ENCODE measurements at regions not wholly inside any gene's neighbourhood (a gene's known extent, or its start where the extent isn't known, plus 50 kb on each side); places are given as distances from the start of the nearest gene placed in this dataset.
A peak's percentile ranks its signal among the peaks of the same experiment; 100 is the strongest.

DNA sequence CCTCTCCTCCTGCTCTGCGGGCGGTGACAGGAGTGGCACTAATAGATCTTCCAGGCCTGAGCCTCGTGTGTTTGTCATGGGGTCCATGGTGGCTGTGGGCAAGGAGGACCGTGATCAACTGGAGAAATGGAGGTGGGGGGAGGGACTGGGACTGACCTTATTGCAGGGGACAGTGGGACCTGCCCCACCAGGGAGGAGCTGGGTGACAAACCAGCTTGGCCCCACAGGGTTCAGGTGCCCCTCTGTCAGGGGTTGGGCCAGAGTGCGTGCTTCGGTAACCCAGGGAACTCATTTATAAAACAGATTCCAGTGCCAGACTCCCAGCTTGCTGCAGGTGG lies 366.5 kb downstream of the BCOR start:
- intact Hi-C loops (cut with micrococcal nuclease): loop anchor here (2.0 to 10.0 kb wide), 6 partner anchors 46 to 534 kb away; no protein-coding TSS in a partner anchor
- Mint-ChIP-seq H3K4me3 (no peak overlapping the region), H3K4me1 (ENCODE audit: low read depth) (peaks cover 30% of the 10 kb centered on the region), H3K9me3 (peaks cover 5% of the 10 kb centered on the region), H3K27ac (no peak overlapping the region), H3K27me3 (ENCODE audit: insufficient read depth) (no peaks in the 10 kb centered on the region), H3K36me3 (ENCODE audit: low read depth) (no peaks in the 10 kb centered on the region)
- no peak for DNase-seq (ENCODE audit: low spot score)

DNA sequence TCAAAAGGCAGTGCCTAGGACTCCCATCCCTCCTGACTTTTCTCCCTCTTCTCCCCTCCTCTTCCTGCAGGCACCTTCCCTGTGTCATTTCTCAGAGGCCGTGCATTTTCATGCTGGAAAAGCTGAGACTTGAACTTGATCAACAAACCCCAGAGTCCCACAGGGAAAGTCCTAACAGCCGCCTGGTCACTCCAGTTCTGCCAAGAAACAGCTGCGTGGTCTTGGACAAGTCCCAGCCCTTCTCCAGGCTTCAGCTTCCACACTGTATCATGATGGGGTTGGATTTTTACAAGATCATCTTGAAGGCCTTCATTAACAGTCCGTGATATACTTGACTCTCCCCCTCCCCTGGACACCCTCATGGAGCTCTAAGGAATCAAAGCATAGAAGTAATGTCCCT lies 366.0 kb downstream of the BCOR start:
- intact Hi-C loops (cut with micrococcal nuclease): loop anchor here (2.0 to 10.0 kb wide), 6 partner anchors 45 to 533 kb away; no protein-coding TSS in a partner anchor
- no peaks in the 10 kb centered on the region for H3K27me3 Mint-ChIP-seq (ENCODE audit: insufficient read depth)
- H3K4me3 Mint-ChIP-seq: no peak overlapping the region
- no peak for DNase-seq (ENCODE audit: low spot score)
- H3K4me1 Mint-ChIP-seq (ENCODE audit: low read depth): peaks cover 34% of the 10 kb centered on the region
- H3K9me3 Mint-ChIP-seq: peaks cover 5% of the 10 kb centered on the region
- H3K27ac Mint-ChIP-seq: no peak overlapping the region
- no peaks in the 10 kb centered on the region for H3K36me3 Mint-ChIP-seq (ENCODE audit: low read depth)

- peaks cover 36% of the 10 kb centered on the region for H3K4me1 Mint-ChIP-seq (ENCODE audit: low read depth)
- intact Hi-C loops (cut with micrococcal nuclease): loop anchor here (5.0 to 10.0 kb wide), 2 partner anchors 439 to 531 kb away; no protein-coding TSS in a partner anchor
- no peak overlapping the region for H3K27ac Mint-ChIP-seq
- DNase-seq (ENCODE audit: low spot score): no peak
- no peak overlapping the region for H3K4me3 Mint-ChIP-seq
- H3K9me3 Mint-ChIP-seq: peaks cover 1% of the 10 kb centered on the region
- no peaks in the 10 kb centered on the region for H3K36me3 Mint-ChIP-seq (ENCODE audit: low read depth)
- H3K27me3 Mint-ChIP-seq (ENCODE audit: insufficient read depth): no peaks in the 10 kb centered on the region
These were observed 364.0 kb downstream of the BCOR start for GRCh38 chrX:39733745-39734144.

DNA sequence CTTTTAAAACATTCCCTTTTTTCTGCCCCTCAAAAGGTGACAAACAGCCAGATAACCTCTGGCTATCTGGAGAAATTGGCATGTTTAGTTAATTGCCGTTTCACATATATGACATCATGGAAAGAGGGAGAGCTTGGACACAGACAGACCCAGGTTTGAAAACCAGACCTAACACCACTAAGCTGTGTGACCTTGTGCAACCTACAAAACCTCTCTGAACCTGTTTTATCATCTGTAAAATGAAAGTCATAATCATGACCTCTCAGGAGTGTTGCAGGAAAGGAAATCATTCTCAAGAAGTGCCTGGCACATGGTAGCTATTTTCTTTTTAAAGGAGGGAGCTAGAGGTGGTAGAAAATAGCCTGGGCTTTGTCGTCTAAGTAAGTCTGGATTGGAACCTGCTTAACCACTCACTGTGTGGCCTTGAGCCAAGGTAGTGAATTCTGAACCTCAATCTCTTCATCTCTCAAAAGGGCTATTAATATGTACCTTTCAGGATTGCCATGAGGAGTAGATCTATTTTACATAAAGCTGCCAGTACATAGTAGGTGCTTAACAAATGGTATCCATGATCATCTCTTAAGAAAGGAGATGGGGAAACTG lies 363.5 kb downstream of the BCOR start:
- Mint-ChIP-seq H3K4me3 (no peak overlapping the region), H3K27ac (no peak overlapping the region), H3K4me1 (ENCODE audit: low read depth) (peaks cover 36% of the 10 kb centered on the region), H3K9me3 (no peaks in the 10 kb centered on the region), H3K36me3 (ENCODE audit: low read depth) (no peaks in the 10 kb centered on the region), H3K27me3 (ENCODE audit: insufficient read depth) (no peaks in the 10 kb centered on the region)
- intact Hi-C loops (cut with micrococcal nuclease): loop anchor here (5.0 to 10.0 kb wide), 2 partner anchors 438 to 531 kb away; no protein-coding TSS in a partner anchor
- no peak for DNase-seq (ENCODE audit: low spot score)

GRCh38 chrX:39736216-39737211 lies 361.2 kb downstream of the BCOR start:
- Mint-ChIP-seq H3K4me1 (ENCODE audit: low read depth) (peaks cover 26% of the 10 kb centered on the region), H3K27ac (peak overlapping the region; percentile 6), H3K27me3 (ENCODE audit: insufficient read depth) (no peaks in the 10 kb centered on the region), H3K4me3 (no peak overlapping the region), H3K9me3 (no peaks in the 10 kb centered on the region), H3K36me3 (ENCODE audit: low read depth) (no peaks in the 10 kb centered on the region)
- DNase-seq (ENCODE audit: low spot score): no peak
- intact Hi-C loops (cut with micrococcal nuclease): loop anchor here (10.0 kb wide), 1 partner anchor 528 kb away; no protein-coding TSS in a partner anchor

DNA sequence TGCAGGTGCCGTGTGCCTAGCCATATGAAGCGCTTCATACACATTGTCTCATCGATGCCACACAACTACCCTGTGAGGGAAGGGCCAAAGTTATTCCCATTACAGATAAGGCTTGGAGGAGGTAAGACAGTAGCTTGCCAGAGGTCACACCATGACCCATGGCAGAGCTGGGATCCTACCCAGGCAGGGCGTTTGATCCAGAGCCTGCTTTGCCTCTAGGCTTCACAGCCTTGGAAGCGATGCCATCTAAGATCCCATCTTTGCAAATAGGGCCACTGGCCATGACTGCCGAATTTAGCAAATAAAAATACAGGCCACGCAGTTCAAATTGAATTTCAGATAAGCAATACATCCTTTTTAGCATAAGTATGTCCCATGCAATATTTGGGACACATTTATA lies 358.2 kb downstream of the BCOR start:
- intact Hi-C loops (cut with micrococcal nuclease): loop anchor here (10.0 kb wide), 1 partner anchor 525 kb away; no protein-coding TSS in a partner anchor
- H3K4me1 Mint-ChIP-seq (ENCODE audit: low read depth): peaks cover 6% of the 10 kb centered on the region
- no peak overlapping the region for H3K27ac Mint-ChIP-seq
- no peak for DNase-seq (ENCODE audit: low spot score)
- H3K36me3 Mint-ChIP-seq (ENCODE audit: low read depth): no peaks in the 10 kb centered on the region
- H3K4me3 Mint-ChIP-seq: no peak overlapping the region
- no peaks in the 10 kb centered on the region for H3K9me3 Mint-ChIP-seq
- H3K27me3 Mint-ChIP-seq (ENCODE audit: insufficient read depth): no peaks in the 10 kb centered on the region

GRCh38 chrX:39740078-39740477 lies 357.7 kb downstream of the BCOR start:
- intact Hi-C loops (cut with micrococcal nuclease): no loop called here
- no peaks in the 10 kb centered on the region for H3K27me3 Mint-ChIP-seq (ENCODE audit: insufficient read depth)
- H3K4me1 Mint-ChIP-seq (ENCODE audit: low read depth): peaks cover 6% of the 10 kb centered on the region
- H3K27ac Mint-ChIP-seq: no peak overlapping the region
- H3K4me3 Mint-ChIP-seq: no peak overlapping the region
- H3K9me3 Mint-ChIP-seq: no peaks in the 10 kb centered on the region
- H3K36me3 Mint-ChIP-seq (ENCODE audit: low read depth): no peaks in the 10 kb centered on the region
- DNase-seq (ENCODE audit: low spot score): no peak

- no peaks in the 10 kb centered on the region for H3K4me1 Mint-ChIP-seq (ENCODE audit: low read depth)
- H3K27me3 Mint-ChIP-seq (ENCODE audit: insufficient read depth): no peaks in the 10 kb centered on the region
- no peak overlapping the region for H3K4me3 Mint-ChIP-seq
- no peaks in the 10 kb centered on the region for H3K36me3 Mint-ChIP-seq (ENCODE audit: low read depth)
- no peak overlapping the region for H3K27ac Mint-ChIP-seq
- intact Hi-C loops (cut with micrococcal nuclease): no loop called here
- no peaks in the 10 kb centered on the region for H3K9me3 Mint-ChIP-seq
- no peak for DNase-seq (ENCODE audit: low spot score)
These were observed 355.9 kb downstream of the BCOR start for GRCh38 chrX:39741904-39742303.

- Mint-ChIP-seq H3K27me3 (ENCODE audit: insufficient read depth) (no peaks in the 10 kb centered on the region), H3K4me1 (ENCODE audit: low read depth) (peaks cover 3% of the 10 kb centered on the region), H3K27ac (no peak overlapping the region), H3K36me3 (ENCODE audit: low read depth) (no peaks in the 10 kb centered on the region), H3K4me3 (no peak overlapping the region), H3K9me3 (no peaks in the 10 kb centered on the region)
- intact Hi-C loops (cut with micrococcal nuclease): no loop called here
- no peak for DNase-seq (ENCODE audit: low spot score)
These were observed 351.9 kb downstream of the BCOR start for GRCh38 chrX:39745818-39746217.

- no peak for DNase-seq (ENCODE audit: low spot score)
- Mint-ChIP-seq H3K27me3 (ENCODE audit: insufficient read depth) (no peaks in the 10 kb centered on the region), H3K4me1 (ENCODE audit: low read depth) (peaks cover 13% of the 10 kb centered on the region), H3K4me3 (no peak overlapping the region), H3K27ac (no peak overlapping the region), H3K9me3 (no peaks in the 10 kb centered on the region), H3K36me3 (ENCODE audit: low read depth) (no peaks in the 10 kb centered on the region)
- intact Hi-C loops (cut with micrococcal nuclease): no loop called here
These were observed 348.6 kb downstream of the BCOR start for GRCh38 chrX:39749135-39749534.

DNA sequence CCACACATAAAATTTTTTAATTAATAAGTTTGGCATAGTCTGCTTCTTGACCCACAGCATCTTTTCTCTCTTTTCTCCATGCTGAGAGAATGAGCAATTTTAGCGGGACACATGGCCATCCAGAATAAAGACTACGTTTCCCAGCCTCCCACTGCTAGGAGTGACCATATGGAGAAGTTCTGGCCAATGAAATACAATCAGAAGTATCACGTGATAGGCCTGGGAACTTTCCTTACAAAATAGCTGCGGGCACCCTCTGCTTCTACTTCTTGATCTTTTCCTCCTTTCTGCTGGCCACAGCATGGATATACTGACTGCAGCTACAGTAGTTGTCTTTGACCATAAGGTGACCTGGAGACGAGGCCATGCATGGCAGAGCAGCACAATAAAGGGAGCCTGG lies 348.0 kb downstream of the BCOR start:
- intact Hi-C loops (cut with micrococcal nuclease): no loop called here
- peaks cover 13% of the 10 kb centered on the region for H3K4me1 Mint-ChIP-seq (ENCODE audit: low read depth)
- DNase-seq (ENCODE audit: low spot score): no peak
- H3K27me3 Mint-ChIP-seq (ENCODE audit: insufficient read depth): no peaks in the 10 kb centered on the region
- no peak overlapping the region for H3K27ac Mint-ChIP-seq
- no peaks in the 10 kb centered on the region for H3K9me3 Mint-ChIP-seq
- no peaks in the 10 kb centered on the region for H3K36me3 Mint-ChIP-seq (ENCODE audit: low read depth)
- no peak overlapping the region for H3K4me3 Mint-ChIP-seq

GRCh38 chrX:39750256-39750790 lies 347.4 kb downstream of the BCOR start:
- Mint-ChIP-seq H3K36me3 (ENCODE audit: low read depth) (no peaks in the 10 kb centered on the region), H3K9me3 (no peaks in the 10 kb centered on the region), H3K27ac (no peak overlapping the region), H3K4me3 (no peak overlapping the region), H3K4me1 (ENCODE audit: low read depth) (peaks cover 13% of the 10 kb centered on the region), H3K27me3 (ENCODE audit: insufficient read depth) (no peaks in the 10 kb centered on the region)
- intact Hi-C loops (cut with micrococcal nuclease): no loop called here
- no peak for DNase-seq (ENCODE audit: low spot score)

DNA sequence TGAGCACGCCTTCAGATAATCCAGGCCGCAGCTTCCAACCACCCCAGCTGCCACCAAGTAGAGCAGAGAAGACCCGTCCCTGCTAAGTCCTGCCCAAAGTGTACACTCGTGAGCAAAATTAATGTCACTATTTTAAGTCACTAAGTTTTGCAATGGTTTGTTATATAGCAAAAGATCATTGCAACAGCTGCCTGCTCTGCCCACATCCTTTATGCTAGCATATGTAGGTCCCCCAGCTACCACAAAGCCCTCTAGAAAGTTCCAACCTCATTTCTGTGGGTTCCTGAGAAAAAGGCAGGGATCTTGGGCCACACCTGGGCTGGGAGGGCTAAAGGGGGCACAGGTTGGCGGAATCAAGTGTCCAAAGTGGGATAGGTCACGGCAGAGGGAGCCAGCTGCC lies 346.9 kb downstream of the BCOR start:
- Mint-ChIP-seq H3K36me3 (ENCODE audit: low read depth) (no peaks in the 10 kb centered on the region), H3K4me1 (ENCODE audit: low read depth) (peaks cover 13% of the 10 kb centered on the region), H3K9me3 (no peaks in the 10 kb centered on the region), H3K4me3 (no peak overlapping the region), H3K27me3 (ENCODE audit: insufficient read depth) (no peaks in the 10 kb centered on the region), H3K27ac (no peak overlapping the region)
- no peak for DNase-seq (ENCODE audit: low spot score)
- intact Hi-C loops (cut with micrococcal nuclease): no loop called here
